Keratinocyte (primary cell): ENCODE measurements at regions not wholly inside any gene's neighbourhood (a gene's known extent, or its start where the extent isn't known, plus 50 kb on each side); places are given as distances from the start of the nearest gene placed in this dataset.

Experiments
- DNase-seq: peaks from one replicate; pipeline ENCODE4 v3.0.0-alpha.2; 2011; ENCODE audit warnings: low read depth, missing footprints, low spot score
- FAIRE-seq: peaks from 2 replicates; lab custom pipeline; 2011; peaks lifted over from hg19 to GRCh38; lab: Jason Lieb, UNC
- H2AFZ ChIP-seq: 2 replicates; pipeline ENCODE4 v1.6.0; 2012; ENCODE audit warnings: low read length, control low read depth, inconsistent platforms; ENCODE audit not compliant: control insufficient read depth
- H3K27ac ChIP-seq: 2 replicates; pipeline ENCODE4 v1.5.1; 2011; ENCODE audit warnings: low read length; ENCODE audit not compliant: control insufficient read depth, insufficient read depth
- H3K27me3 ChIP-seq: 3 replicates; pipeline ENCODE4 v1.6.0; 2011; ENCODE audit warnings: low read length; ENCODE audit not compliant: control insufficient read depth, insufficient read depth; ENCODE audit errors: extremely low read depth
- H3K36me3 ChIP-seq, 2 experiments: 2 replicates in 1 of 2; 3 replicates in 1 of 2; pipeline ENCODE4 v1.5.1; 2011; ENCODE audit warnings: low read length in 2 of 2, mild to moderate bottlenecking in 1 of 2; ENCODE audit not compliant: control insufficient read depth in 2 of 2, insufficient read depth in 2 of 2; ENCODE audit errors: extremely low read depth in 1 of 2
- H3K4me1 ChIP-seq: 3 replicates; pipeline ENCODE4 v1.5.1; 2011; ENCODE audit warnings: low read length; ENCODE audit not compliant: control insufficient read depth, insufficient read depth; ENCODE audit errors: extremely low read depth
- H3K4me2 ChIP-seq: 3 replicates; pipeline ENCODE4 v1.6.0; 2011; ENCODE audit warnings: low read depth, low read length; ENCODE audit not compliant: control insufficient read depth, insufficient read depth; ENCODE audit errors: extremely low read depth
- H3K4me3 ChIP-seq, 3 experiments: fragments of 200-600 bp in 1 of 3; sonication (generic) in 1 of 3; 2 replicates in 2 of 3; 3 replicates in 1 of 3; pipeline ENCODE4 v1.5.1; 2011 to 2016; ENCODE audit warnings: low read length in 3 of 3, mild to moderate bottlenecking in 3 of 3, control low read depth in 2 of 3, inconsistent platforms in 1 of 3, low read depth in 1 of 3, mixed read lengths in 1 of 3, mixed run types in 1 of 3, moderate library complexity in 1 of 3; ENCODE audit not compliant: control insufficient read depth in 2 of 3, insufficient read depth in 2 of 3; ENCODE audit errors: extremely low read depth in 1 of 3
- H3K79me2 ChIP-seq: 2 replicates; pipeline ENCODE4 v1.6.0; 2012; ENCODE audit warnings: low read length; ENCODE audit not compliant: control insufficient read depth, insufficient read depth
- H3K9ac ChIP-seq: 3 replicates; pipeline ENCODE4 v1.6.0; 2011; ENCODE audit warnings: low read length; ENCODE audit not compliant: control insufficient read depth, insufficient read depth; ENCODE audit errors: extremely low read depth
- H3K9me1 ChIP-seq: 3 replicates; pipeline ENCODE4 v1.6.0; 2011; ENCODE audit warnings: low read length; ENCODE audit not compliant: control insufficient read depth, insufficient read depth; ENCODE audit errors: extremely low read depth
- H3K9me3 ChIP-seq: 2 replicates; pipeline ENCODE4 v1.5.1; 2012; ENCODE audit warnings: low read depth, low read length; ENCODE audit not compliant: control insufficient read depth
- H4K20me1 ChIP-seq: 3 replicates; pipeline ENCODE4 v1.6.0; 2011; ENCODE audit warnings: low read length; ENCODE audit not compliant: control insufficient read depth, insufficient read depth; ENCODE audit errors: extremely low read depth
- EZH2 ChIP-seq: IDR thresholded peaks from one replicate; pipeline ENCODE4 v1.6.1; 2012; ENCODE audit warnings: inconsistent platforms, mild to moderate bottlenecking, low read length, moderate library complexity
- dilution Hi-C: fragments of 300-500 bp; cut with MboI; formaldehyde crosslinking; loops from one replicate; pipeline ENCODE4 v1.7.0; 2020; ENCODE audit warnings: low sequenced_read_pairs; ENCODE audit not compliant: extremely low pct_ligation_motif_present
- TF ChIP-seq, protein P1 (sequence below), 3 experiments: IDR thresholded peaks in 1 of 3; conservative IDR thresholded peaks in 1 of 3; optimal IDR thresholded peaks in 1 of 3; 2 replicates in 2 of 3; 3 replicates in 1 of 3; pipeline versions ENCODE3 to v1.5.1; 2011; ENCODE audit warnings: low read length in 3 of 3, mild to moderate bottlenecking in 3 of 3, moderate library complexity in 2 of 3, control low read depth in 1 of 3, inconsistent platforms in 1 of 3; ENCODE audit not compliant: insufficient read depth in 2 of 3; ENCODE audit errors: extremely low read depth in 1 of 3

DNA sequence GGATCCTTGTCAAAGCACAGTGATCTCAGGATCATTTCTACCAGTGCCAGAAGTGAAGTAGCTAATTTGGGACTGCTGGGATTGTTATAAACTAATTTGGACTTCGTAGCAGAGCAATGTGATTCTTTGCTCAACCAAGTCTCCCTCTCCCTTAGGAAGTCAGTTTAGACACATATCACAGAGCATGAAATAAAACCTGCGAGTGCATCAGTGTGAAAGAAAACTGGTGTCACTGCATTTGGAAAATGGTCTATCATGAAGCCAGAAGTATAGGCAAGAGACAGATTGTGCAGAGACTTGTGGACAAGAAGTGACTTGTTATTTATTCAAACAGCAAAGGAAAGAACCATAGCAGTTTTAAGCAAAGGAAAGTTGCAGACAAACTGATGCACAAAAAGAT, 560.5 kb upstream of the NRG3 start:
- H3K79me2 ChIP-seq: no peaks in the 10 kb centered on the region
- TF ChIP-seq, protein P1, sequence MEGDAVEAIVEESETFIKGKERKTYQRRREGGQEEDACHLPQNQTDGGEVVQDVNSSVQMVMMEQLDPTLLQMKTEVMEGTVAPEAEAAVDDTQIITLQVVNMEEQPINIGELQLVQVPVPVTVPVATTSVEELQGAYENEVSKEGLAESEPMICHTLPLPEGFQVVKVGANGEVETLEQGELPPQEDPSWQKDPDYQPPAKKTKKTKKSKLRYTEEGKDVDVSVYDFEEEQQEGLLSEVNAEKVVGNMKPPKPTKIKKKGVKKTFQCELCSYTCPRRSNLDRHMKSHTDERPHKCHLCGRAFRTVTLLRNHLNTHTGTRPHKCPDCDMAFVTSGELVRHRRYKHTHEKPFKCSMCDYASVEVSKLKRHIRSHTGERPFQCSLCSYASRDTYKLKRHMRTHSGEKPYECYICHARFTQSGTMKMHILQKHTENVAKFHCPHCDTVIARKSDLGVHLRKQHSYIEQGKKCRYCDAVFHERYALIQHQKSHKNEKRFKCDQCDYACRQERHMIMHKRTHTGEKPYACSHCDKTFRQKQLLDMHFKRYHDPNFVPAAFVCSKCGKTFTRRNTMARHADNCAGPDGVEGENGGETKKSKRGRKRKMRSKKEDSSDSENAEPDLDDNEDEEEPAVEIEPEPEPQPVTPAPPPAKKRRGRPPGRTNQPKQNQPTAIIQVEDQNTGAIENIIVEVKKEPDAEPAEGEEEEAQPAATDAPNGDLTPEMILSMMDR (optimal IDR thresholded peaks at IDR 0.05 in 1 of 3, IDR thresholded peaks at IDR 0.05 in 1 of 3, conservative IDR thresholded peaks at IDR 0.05 in 1 of 3; ENCODE audit: extremely low read depth in 1 of 3, insufficient read depth in 2 of 3, low read length in 3 of 3): no peak
- no peak for TF ChIP-seq EZH2
- no peak overlapping the region for H3K27ac ChIP-seq
- H3K9me3 ChIP-seq: no peaks in the 10 kb centered on the region
- no peak overlapping the region for H3K4me2 ChIP-seq
- dilution Hi-C loops: no loop called here
- no peaks in the 10 kb centered on the region for H3K4me1 ChIP-seq
- H4K20me1 ChIP-seq: no peaks in the 10 kb centered on the region
- H3K9ac ChIP-seq: no peak overlapping the region
- no peaks in the 10 kb centered on the region for H3K36me3 ChIP-seq
- H3K9me1 ChIP-seq: no peaks in the 10 kb centered on the region
- DNase-seq (no peak), FAIRE-seq (no peak)
- H2AFZ ChIP-seq: no peak overlapping the region
- H3K4me3 ChIP-seq: no peak overlapping the region
- no peaks in the 10 kb centered on the region for H3K27me3 ChIP-seq

DNA sequence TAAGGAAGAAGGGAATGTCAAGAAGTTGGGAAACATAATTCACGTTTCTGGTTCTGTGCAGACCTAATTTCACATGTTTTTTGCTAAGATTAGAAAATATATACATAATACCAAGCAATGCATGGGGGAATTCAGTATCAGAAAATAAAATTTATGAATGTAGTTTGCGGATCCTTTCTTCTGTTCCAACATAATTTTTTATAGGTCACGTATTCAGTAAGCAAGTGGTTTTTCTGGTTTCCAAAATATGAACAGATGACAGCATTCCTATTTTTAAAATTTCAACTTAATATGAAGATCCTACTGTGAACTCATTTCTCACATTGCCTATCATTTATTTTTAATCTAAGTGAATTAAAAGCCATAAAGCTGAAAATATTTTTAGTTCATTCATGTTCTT, 560.0 kb upstream of the NRG3 start:
- no peak overlapping the region for H2AFZ ChIP-seq
- H3K27ac ChIP-seq: no peak overlapping the region
- H3K9me3 ChIP-seq: no peaks in the 10 kb centered on the region
- H3K79me2 ChIP-seq: no peaks in the 10 kb centered on the region
- H3K9ac ChIP-seq: no peak overlapping the region
- TF ChIP-seq, protein P1 (optimal IDR thresholded peaks at IDR 0.05 in 1 of 3, IDR thresholded peaks at IDR 0.05 in 1 of 3, conservative IDR thresholded peaks at IDR 0.05 in 1 of 3; ENCODE audit: extremely low read depth in 1 of 3, insufficient read depth in 2 of 3, low read length in 3 of 3): no peak
- no peak for TF ChIP-seq EZH2
- H4K20me1 ChIP-seq: no peaks in the 10 kb centered on the region
- no peaks in the 10 kb centered on the region for H3K4me1 ChIP-seq
- DNase-seq: no peak
- no peaks in the 10 kb centered on the region for H3K9me1 ChIP-seq
- no peak overlapping the region for H3K4me3 ChIP-seq
- dilution Hi-C loops: no loop called here
- no peaks in the 10 kb centered on the region for H3K36me3 ChIP-seq
- H3K4me2 ChIP-seq: no peak overlapping the region
- FAIRE-seq: no peak
- no peaks in the 10 kb centered on the region for H3K27me3 ChIP-seq
